HG02610 (cell line): ENCODE measurements at regions not wholly inside any gene's neighbourhood (a gene's known extent, or its start where the extent isn't known, plus 50 kb on each side); places are given as distances from the start of the nearest gene placed in this dataset.

Experiments used
- ATAC-seq: cut with Tn5 transposase; IDR thresholded peaks from one replicate; pipeline ENCODE4 v1.9.1; 2021; ENCODE audit warnings: mild to moderate bottlenecking, moderate library complexity; ENCODE audit not compliant: unreplicated experiment

GRCh38 chr13:86714495-86714894, 915.3 kb upstream of the SLITRK6 start:
- no peak for ATAC-seq

- no peak for ATAC-seq
Measured at GRCh38 chr13:86725105-86725504, 925.9 kb upstream of the SLITRK6 start.

- ATAC-seq, result no peak
Measured at GRCh38 chr13:86729206-86729605, 930.0 kb upstream of the SLITRK6 start.

GRCh38 chr13:86731987-86732386, 932.8 kb upstream of the SLITRK6 start:
- no peak for ATAC-seq

- ATAC-seq, result no peak
Measured at GRCh38 chr13:86737334-86737932, 933.7 kb upstream of the SLITRK5 start.

GRCh38 chr13:86741762-86742285, 929.3 kb upstream of the SLITRK5 start:
- no peak for ATAC-seq

- ATAC-seq, result no peak
Measured at GRCh38 chr13:86757236-86757978, 913.8 kb upstream of the SLITRK5 start.

- ATAC-seq, result no peak
Measured at GRCh38 chr13:86758116-86758515, 913.1 kb upstream of the SLITRK5 start.

GRCh38 chr13:86760620-86761019, 910.6 kb upstream of the SLITRK5 start:
- no peak for ATAC-seq

- no peak for ATAC-seq
Measured at GRCh38 chr13:86765462-86765861, 905.7 kb upstream of the SLITRK5 start.

- ATAC-seq, result no peak
Measured at GRCh38 chr13:86788616-86789015, 882.6 kb upstream of the SLITRK5 start.

- no peak for ATAC-seq
Measured at GRCh38 chr13:86792153-86792651, 879.0 kb upstream of the SLITRK5 start.

GRCh38 chr13:86795858-86796257, 875.3 kb upstream of the SLITRK5 start:
- no peak for ATAC-seq

GRCh38 chr13:86810361-86810760, 860.8 kb upstream of the SLITRK5 start:
- ATAC-seq, result no peak

- no peak for ATAC-seq
Measured at GRCh38 chr13:86813198-86813597, 858.0 kb upstream of the SLITRK5 start.

- ATAC-seq, result no peak
Measured at GRCh38 chr13:86825410-86825809, 845.8 kb upstream of the SLITRK5 start.

GRCh38 chr13:86826232-86826631, 844.9 kb upstream of the SLITRK5 start:
- ATAC-seq, result no peak

GRCh38 chr13:86830046-86830445, 841.1 kb upstream of the SLITRK5 start:
- no peak for ATAC-seq

GRCh38 chr13:86831084-86831483, 840.1 kb upstream of the SLITRK5 start:
- ATAC-seq, result no peak

GRCh38 chr13:86838411-86839120, 832.6 kb upstream of the SLITRK5 start:
- ATAC-seq, result no peak

GRCh38 chr13:86839221-86839620, 832.0 kb upstream of the SLITRK5 start:
- ATAC-seq, result no peak
